HCT116 (cell line): ENCODE measurements at regions not wholly inside any gene's neighbourhood (a gene's known extent, or its start where the extent isn't known, plus 50 kb on each side); places are given as distances from the start of the nearest gene placed in this dataset.

ENCODE experiments used
- ATAC-seq: fragments of 200-7000 bp; cut with Tn5 transposase; 2 replicates; pipeline ENCODE4 v1.9.1; 2020; ENCODE audit warnings: mild to moderate bottlenecking, moderate library complexity
- BruUV-seq: library from RNA; stranded (reverse); fragments of 400-500 nt; replicated peaks from 2 replicates; lab custom pipeline; 2021; lab: Mats Ljungman, UMichigan
- CTCF ChIA-PET: fragments of 300-600 bp; sonication (Branson Sonifier 250); formaldehyde crosslinking; loops from one replicate; lab custom pipeline; 2021; ENCODE audit warnings: antibody characterized with exemption; lab: Charles Lee
- POLR2A ChIA-PET: fragments of 300-600, 350-600 bp; sonication (Branson Sonifier 250); formaldehyde crosslinking; loops from one replicate; lab custom pipeline; 2021; ENCODE audit warnings: antibody characterized with exemption; lab: Charles Lee
- RAD21 ChIA-PET, 2 experiments: fragments of 300-600 bp; sonication (Branson Sonifier 250); formaldehyde crosslinking; loops; one replicate each; lab custom pipeline; 2023; ENCODE audit warnings: low total read pairs in 2 of 2; ENCODE audit not compliant: uncharacterized antibody in 2 of 2, unreplicated experiment in 2 of 2, low non-redundant PET in 1 of 2; lab: Charles Lee
- DNase-seq: peaks from one replicate; pipeline ENCODE4 v3.0.0-alpha.2; 2010; ENCODE audit warnings: low read depth, low spot score
- H2AFZ ChIP-seq: fragments of 200-600 bp; shearing (Covaris generic), sonication (generic); 2 replicates; pipeline ENCODE4 v1.6.1; 2017; ENCODE audit warnings: low read depth, mixed run types, mixed read lengths, antibody characterized with exemption, low read length; ENCODE audit not compliant: poor library complexity, severe bottlenecking
- H3K27ac ChIP-seq: 2 replicates; pipeline ENCODE4 v1.5.1; 2012; ENCODE audit warnings: low read depth, low read length
- H3K27me3 ChIP-seq: fragments of 200-600 bp; sonication (generic); 2 replicates; pipeline ENCODE4 v1.6.1; 2016; ENCODE audit warnings: mixed run types, low read length, mixed read lengths; ENCODE audit not compliant: insufficient read depth
- H3K36me3 ChIP-seq, 2 experiments: fragments of 200-500 bp in 1 of 2; fragments of 200-600 bp in 1 of 2; sonication (Bioruptor generic) in 1 of 2; sonication (generic) in 1 of 2; 2 replicates each; pipeline versions ENCODE4 v1.5.1 to v1.6.1; 2014 to 2016; ENCODE audit warnings: low read length in 2 of 2, inconsistent platforms in 1 of 2, mixed read lengths in 1 of 2, mixed run types in 1 of 2; ENCODE audit not compliant: insufficient read depth in 2 of 2, control insufficient read depth in 1 of 2
- H3K4me1 ChIP-seq, 2 experiments: fragments of 200-600 bp in 1 of 2; sonication (generic) in 1 of 2; 2 replicates each; pipeline versions ENCODE4 v1.5.1 to v1.6.1; 2012 to 2017; ENCODE audit warnings: low read length in 2 of 2, inconsistent platforms in 1 of 2, mild to moderate bottlenecking in 1 of 2, mixed read lengths in 1 of 2, mixed run types in 1 of 2, moderate library complexity in 1 of 2; ENCODE audit not compliant: insufficient read depth in 2 of 2, control insufficient read depth in 1 of 2
- H3K4me2 ChIP-seq: fragments of 200-600 bp; sonication (generic); 2 replicates; pipeline ENCODE4 v1.6.1; 2017; ENCODE audit warnings: mixed run types, low read length, mixed read lengths
- H3K4me3 ChIP-seq, 2 experiments: fragments of 200-600 bp in 1 of 2; sonication (generic) in 1 of 2; replicated peaks in 1 of 2; 2 replicates each; pipeline ENCODE4 v1.5.1; 2011 to 2016; ENCODE audit warnings: low read length in 2 of 2, control low read depth in 1 of 2, low read depth in 1 of 2, mild to moderate bottlenecking in 1 of 2, mixed read lengths in 1 of 2, mixed run types in 1 of 2
- H3K79me2 ChIP-seq: fragments of 200-600 bp; sonication (generic); 2 replicates; pipeline ENCODE4 v1.6.1; 2017; ENCODE audit warnings: mild to moderate bottlenecking, mixed run types, low read length, moderate library complexity, mixed read lengths; ENCODE audit not compliant: insufficient read depth
- H3K9ac ChIP-seq: fragments of 200-600 bp; sonication (generic); 2 replicates; pipeline ENCODE4 v1.6.1; 2016; ENCODE audit warnings: low read length, mixed read lengths
- H3K9me2 ChIP-seq: fragments of 200-600 bp; sonication (generic), shearing (Covaris generic); 2 replicates; pipeline ENCODE4 v1.6.1; 2017; ENCODE audit warnings: mixed run types, mild to moderate bottlenecking, moderate library complexity; ENCODE audit not compliant: insufficient read depth
- H3K9me3 ChIP-seq, 2 experiments: fragments of 200-500 bp in 1 of 2; fragments of 200-600 bp in 1 of 2; sonication (Bioruptor generic) in 1 of 2; sonication (generic) in 1 of 2; 2 replicates each; pipeline ENCODE4 v1.6.1; 2014 to 2017; ENCODE audit warnings: low read length in 2 of 2, mixed read lengths in 2 of 2, inconsistent platforms in 1 of 2, low read depth in 1 of 2, mild to moderate bottlenecking in 1 of 2, mixed run types in 1 of 2, moderate library complexity in 1 of 2; ENCODE audit not compliant: control insufficient read depth in 1 of 2, insufficient read depth in 1 of 2
- H4K20me1 ChIP-seq: fragments of 200-600 bp; sonication (generic), shearing (Covaris generic); 2 replicates; pipeline ENCODE4 v1.6.1; 2017; ENCODE audit warnings: mixed run types, mild to moderate bottlenecking, moderate library complexity; ENCODE audit not compliant: insufficient read depth
- CEBPB ChIP-seq: IDR thresholded peaks from 2 replicates; pipeline ENCODE4 v1.6.1; 2012; ENCODE audit warnings: low read depth
- ELF1 ChIP-seq: IDR thresholded peaks from 2 replicates; pipeline ENCODE4 v1.6.1; 2012; ENCODE audit warnings: low read depth, borderline replicate concordance
- EZH2 ChIP-seq: fragments of 200-600 bp; sonication (generic); IDR thresholded peaks from 2 replicates; pipeline ENCODE4 v1.6.1; 2017; ENCODE audit warnings: antibody characterized with exemption, mixed run types
- POLR2A ChIP-seq: IDR thresholded peaks from 2 replicates; pipeline ENCODE4 v1.7.0; 2011; ENCODE audit warnings: borderline replicate concordance; ENCODE audit not compliant: insufficient read depth, insufficient read length; ENCODE audit errors: extremely low read depth
- POLR2AphosphoS5 ChIP-seq: IDR thresholded peaks from 2 replicates; pipeline ENCODE4 v1.6.1; 2011; ENCODE audit warnings: mild to moderate bottlenecking, low read depth, low read length, moderate library complexity
- REST ChIP-seq: IDR thresholded peaks from 2 replicates; pipeline ENCODE4 v1.6.1; 2012; ENCODE audit warnings: low read depth
- SIN3A ChIP-seq: IDR thresholded peaks from 2 replicates; pipeline ENCODE4 v1.6.1; 2012; ENCODE audit warnings: low read depth
- SP1 ChIP-seq: IDR thresholded peaks from 2 replicates; pipeline ENCODE4 v1.6.1; 2012; ENCODE audit warnings: low read depth
- SRF ChIP-seq: IDR thresholded peaks from 2 replicates; pipeline ENCODE4 v1.6.1; 2012; ENCODE audit warnings: low read depth
- TCF7L2 ChIP-seq: IDR thresholded peaks from 2 replicates; pipeline ENCODE4 v1.7.0; 2011; ENCODE audit warnings: borderline replicate concordance, inconsistent platforms; ENCODE audit not compliant: insufficient read depth, insufficient read length; ENCODE audit errors: extremely low read depth
- YY1 ChIP-seq: IDR thresholded peaks from 2 replicates; pipeline ENCODE4 v1.6.1; 2011; ENCODE audit warnings: low read length, low read depth, moderate library complexity, mild to moderate bottlenecking; ENCODE audit not compliant: insufficient replicate concordance; ENCODE audit errors: extremely low read depth
- ZNF274 ChIP-seq: fragments of 200-500 bp; sonication (Bioruptor generic); IDR thresholded peaks from 2 replicates; pipeline ENCODE4 v1.6.1; 2014; ENCODE audit warnings: mild to moderate bottlenecking, low read depth, low read length, inconsistent platforms
- intact Hi-C: fragments of 100-400 bp; cut with micrococcal nuclease; formaldehyde crosslinking; loops from 2 replicates; pipeline ENCODE4 v1.10.0; 2022
- TF ChIP-seq, protein P1 (sequence below): IDR thresholded peaks from 2 replicates; pipeline ENCODE4 v1.6.1; 2012

DNA sequence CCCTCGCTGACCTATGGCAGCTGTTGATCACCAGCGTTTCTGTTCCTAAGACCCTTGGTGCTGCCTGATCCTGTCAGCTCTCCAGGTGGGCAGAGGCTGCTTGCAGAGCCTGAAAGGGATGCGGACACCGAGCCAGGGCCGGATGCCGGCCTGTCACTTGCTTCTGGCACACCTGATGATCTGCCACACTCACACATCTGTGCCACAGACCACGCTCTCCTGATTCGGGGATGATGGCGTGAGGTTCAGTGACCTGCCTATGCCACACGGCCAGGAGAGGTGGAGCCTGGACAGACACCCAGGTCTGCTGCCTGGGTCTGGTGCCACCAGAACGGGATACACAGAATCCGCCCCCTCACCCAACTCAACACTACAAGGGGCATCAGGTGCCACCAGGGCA lies 129.4 kb upstream of the GLI2 start:
- Histone ChIP-seq H2AFZ (no peak overlapping the region), H3K9me2 (no peaks in the 10 kb centered on the region), H3K79me2 (no peaks in the 10 kb centered on the region), H3K4me2 (no peak overlapping the region), H4K20me1 (no peaks in the 10 kb centered on the region), H3K36me3 (no peaks in the 10 kb centered on the region), H3K9me3 (no peaks in the 10 kb centered on the region), H3K9ac (no peak overlapping the region), H3K4me3 (no peak overlapping the region), H3K4me1 (peaks cover 0 to 3% of the 10 kb centered on the region in 2 experiments; a peak in 1 of 4 replicates), H3K27me3 (no peaks in the 10 kb centered on the region)
- ChIA-PET POLR2A (no interaction called here), CTCF (no interaction called here)
- DNase-seq (no peak), ATAC-seq (no peak)
- intact Hi-C loops: no loop called here
- no TSS peak for BruUV-seq
- no peak for TF ChIP-seq YY1
- TF ChIP-seq ELF1: no peak
- TF ChIP-seq, protein P1, sequence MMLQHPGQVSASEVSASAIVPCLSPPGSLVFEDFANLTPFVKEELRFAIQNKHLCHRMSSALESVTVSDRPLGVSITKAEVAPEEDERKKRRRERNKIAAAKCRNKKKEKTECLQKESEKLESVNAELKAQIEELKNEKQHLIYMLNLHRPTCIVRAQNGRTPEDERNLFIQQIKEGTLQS: no peak
- TF ChIP-seq TCF7L2: no peak
- TF ChIP-seq REST: no peak
- no peak for TF ChIP-seq POLR2A
- no peak for TF ChIP-seq CEBPB
- no peak for TF ChIP-seq SP1
- no peak for TF ChIP-seq SRF
- TF ChIP-seq SIN3A: no peak
- TF ChIP-seq POLR2AphosphoS5: no peak
- TF ChIP-seq ZNF274: no peak
- no peak for TF ChIP-seq EZH2
- TF ChIP-seq, all 23 proteins: peak for 0
- no peak overlapping the region for H3K27ac ChIP-seq
- RAD21 ChIA-PET: no interaction called here
